ENCODE measurements at regions not wholly inside any gene's neighbourhood (a gene's known extent, or its start where the extent isn't known, plus 50 kb on each side); places are given as distances from the start of the nearest gene placed in this dataset.

- DNase-seq, result no peak
- H3K9me3 Mint-ChIP-seq, result peaks cover 4% of the 10 kb centered on the region
- H3K27me3 Mint-ChIP-seq, result no peaks in the 10 kb centered on the region
- CTCF ChIA-PET, result no interaction called here
- no peaks in the 10 kb centered on the region for H3K36me3 Mint-ChIP-seq
- no peaks in the 10 kb centered on the region for H3K4me1 Mint-ChIP-seq (ENCODE audit: low read depth)
- H3K4me3 Mint-ChIP-seq, result no peak overlapping the region
- no peak overlapping the region for H3K27ac Mint-ChIP-seq
- intact Hi-C loops (cut with micrococcal nuclease), result no loop called here
- POLR2A ChIA-PET, result no interaction called here
Observed at GRCh38 chr21:16248705-16249104, 518.9 kb downstream of the USP25 start.

GRCh38 chr21:16250273-16250672 lies 520.5 kb downstream of the USP25 start:
- POLR2A ChIA-PET, result no interaction called here
- Mint-ChIP-seq H3K4me1 (ENCODE audit: low read depth) (no peaks in the 10 kb centered on the region), H3K36me3 (no peaks in the 10 kb centered on the region), H3K27me3 (no peaks in the 10 kb centered on the region), H3K4me3 (no peak overlapping the region), H3K27ac (no peak overlapping the region), H3K9me3 (peaks cover 4% of the 10 kb centered on the region)
- CTCF ChIA-PET, result no interaction called here
- no peak for DNase-seq
- intact Hi-C loops (cut with micrococcal nuclease), result no loop called here

DNA sequence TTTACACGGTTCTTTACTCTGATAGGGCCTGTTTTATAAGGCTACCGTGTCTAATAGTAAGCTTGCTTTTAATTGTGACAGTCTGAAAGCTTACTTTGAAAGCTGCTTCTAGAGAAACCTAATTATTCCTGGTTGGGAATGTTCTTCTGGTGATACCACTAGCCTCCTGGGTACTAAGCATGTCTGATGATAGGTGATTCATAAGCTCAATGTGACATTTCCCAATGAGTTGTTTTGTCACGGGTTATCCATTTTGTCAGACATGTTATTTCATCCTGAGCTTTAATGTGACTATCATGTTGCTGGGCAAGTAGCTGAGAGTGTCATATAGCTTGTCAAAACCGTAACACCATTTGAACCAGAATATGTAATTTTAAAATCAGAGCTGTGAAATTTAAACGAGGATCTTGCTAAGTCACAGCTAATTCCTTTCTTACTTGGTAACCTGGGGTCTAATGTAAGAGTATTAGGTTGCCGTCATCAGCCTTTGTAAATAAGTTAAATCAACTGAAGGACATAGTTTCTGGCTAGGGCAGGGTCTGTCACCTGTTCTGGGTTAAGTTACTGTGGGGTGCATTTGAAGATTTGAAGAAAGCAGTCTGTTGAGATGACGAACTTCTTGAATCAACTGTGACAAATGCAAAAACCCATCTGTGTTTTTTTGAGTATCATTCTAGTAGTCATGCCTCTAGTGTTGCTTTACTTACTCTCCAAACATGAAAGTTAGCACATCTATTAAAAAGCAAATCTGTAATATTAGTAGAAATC lies 529.2 kb downstream of the USP25 start:
- no peak overlapping the region for H3K27ac Mint-ChIP-seq

DNA sequence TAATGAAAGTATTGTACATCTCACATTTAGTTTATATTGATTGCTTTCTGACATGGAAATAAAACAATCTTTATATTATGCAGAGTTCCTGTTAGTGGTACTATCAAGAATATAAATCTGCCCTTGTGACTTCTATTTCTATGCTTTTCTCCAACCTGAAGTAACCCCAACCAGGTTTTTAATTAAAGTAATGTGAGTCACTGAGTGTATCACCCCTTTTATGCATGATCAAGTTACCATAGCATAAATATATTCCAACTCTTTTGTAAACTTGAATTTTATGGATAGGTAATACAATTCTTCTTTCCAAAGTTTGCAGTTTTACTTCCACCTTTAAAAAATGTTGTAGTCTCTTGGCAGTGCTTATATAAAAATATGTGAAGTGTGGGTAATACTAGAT lies 532.3 kb downstream of the USP25 start:
- H3K27me3 Mint-ChIP-seq, result no peaks in the 10 kb centered on the region
- H3K36me3 Mint-ChIP-seq, result no peaks in the 10 kb centered on the region
- H3K4me3 Mint-ChIP-seq, result no peak overlapping the region
- no peak for DNase-seq
- H3K4me1 Mint-ChIP-seq (ENCODE audit: low read depth), result no peaks in the 10 kb centered on the region
- ChIA-PET POLR2A (no interaction called here), CTCF (no interaction called here)
- intact Hi-C loops (cut with micrococcal nuclease), result no loop called here
- no peaks in the 10 kb centered on the region for H3K9me3 Mint-ChIP-seq
- no peak overlapping the region for H3K27ac Mint-ChIP-seq

More for the DNA sequence above, 529.2 kb downstream of the USP25 start:
- DNase-seq, result no peak
- H3K4me3 Mint-ChIP-seq, result no peak overlapping the region
- intact Hi-C loops (cut with micrococcal nuclease), result no loop called here
- CTCF ChIA-PET, result no interaction called here
- H3K9me3 Mint-ChIP-seq, result no peaks in the 10 kb centered on the region
- no peaks in the 10 kb centered on the region for H3K27me3 Mint-ChIP-seq
- H3K36me3 Mint-ChIP-seq, result no peaks in the 10 kb centered on the region
- POLR2A ChIA-PET, result no interaction called here
- no peaks in the 10 kb centered on the region for H3K4me1 Mint-ChIP-seq (ENCODE audit: low read depth)

DNA sequence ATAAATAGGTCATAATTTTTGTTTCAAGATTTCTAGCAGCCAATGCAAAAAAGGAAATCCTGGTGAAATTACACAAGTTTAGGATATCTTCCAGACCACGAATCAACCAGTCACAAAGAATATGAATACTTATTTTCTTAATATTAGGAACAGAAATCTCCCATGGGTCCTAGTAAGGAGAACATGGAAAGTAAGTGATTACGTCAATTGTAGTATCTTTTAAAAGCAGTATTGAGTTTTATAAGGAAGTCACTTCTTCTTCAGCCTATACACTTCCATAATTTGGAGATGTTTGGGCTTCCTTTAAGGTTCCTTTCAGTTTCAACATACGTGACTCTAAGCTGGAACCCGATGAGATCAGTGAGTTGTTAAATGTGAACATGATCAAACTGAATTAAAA lies 534.5 kb downstream of the USP25 start:
- intact Hi-C loops (cut with micrococcal nuclease), result no loop called here
- H3K4me1 Mint-ChIP-seq (ENCODE audit: low read depth), result no peaks in the 10 kb centered on the region
- ChIA-PET POLR2A (no interaction called here), CTCF (no interaction called here)
- H3K27me3 Mint-ChIP-seq, result no peaks in the 10 kb centered on the region
- H3K27ac Mint-ChIP-seq, result no peak overlapping the region
- DNase-seq, result no peak
- H3K4me3 Mint-ChIP-seq, result no peak overlapping the region
- H3K36me3 Mint-ChIP-seq, result no peaks in the 10 kb centered on the region
- no peaks in the 10 kb centered on the region for H3K9me3 Mint-ChIP-seq

GRCh38 chr21:16269476-16269875 lies 539.7 kb downstream of the USP25 start:
- no peak for DNase-seq
- intact Hi-C loops (cut with micrococcal nuclease), result no loop called here
- POLR2A ChIA-PET, result no interaction called here
- H3K27me3 Mint-ChIP-seq, result no peaks in the 10 kb centered on the region
- no peak overlapping the region for H3K27ac Mint-ChIP-seq
- H3K9me3 Mint-ChIP-seq, result no peaks in the 10 kb centered on the region
- H3K4me1 Mint-ChIP-seq (ENCODE audit: low read depth), result no peaks in the 10 kb centered on the region
- H3K36me3 Mint-ChIP-seq, result no peaks in the 10 kb centered on the region
- CTCF ChIA-PET, result no interaction called here
- no peak overlapping the region for H3K4me3 Mint-ChIP-seq

DNA sequence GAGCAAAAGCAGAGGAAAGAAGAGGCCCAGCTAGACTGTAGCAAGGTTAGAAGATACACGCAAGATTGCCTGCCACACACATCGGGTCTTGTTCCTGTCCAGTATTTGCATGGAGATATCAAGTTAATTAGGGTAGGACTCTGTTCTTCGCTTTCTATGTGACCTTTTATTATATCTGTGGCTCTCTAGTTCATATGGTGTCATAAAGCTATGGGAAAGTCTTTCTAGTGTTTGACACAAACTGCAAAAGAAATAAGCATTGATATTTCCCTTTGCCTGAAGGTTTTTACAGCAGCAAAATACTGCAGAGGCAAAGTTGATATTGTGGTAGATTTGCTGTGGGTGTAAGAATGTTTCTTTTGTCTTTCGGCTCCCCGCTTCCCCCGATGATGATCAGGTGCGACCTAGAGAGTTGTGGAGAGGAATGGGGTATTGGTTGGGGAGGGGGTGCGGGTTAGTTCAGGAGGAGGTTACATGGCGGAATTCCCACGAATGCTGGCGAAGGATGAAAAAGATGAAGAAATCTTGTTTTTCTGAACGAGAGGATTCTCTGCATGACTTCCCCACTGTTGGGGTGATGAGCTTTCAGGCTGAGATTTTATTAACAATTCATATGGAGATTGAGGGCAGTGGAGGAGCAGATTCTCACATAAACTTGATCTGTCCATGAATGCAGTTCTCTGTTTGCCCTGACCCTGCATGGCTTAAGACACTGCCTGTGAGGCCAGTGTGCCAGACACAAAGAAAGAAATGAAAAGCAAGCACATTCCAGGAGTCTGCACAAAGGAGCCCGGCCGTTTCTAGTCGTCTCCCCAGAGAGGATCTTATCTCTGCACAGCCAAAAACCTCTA lies 550.2 kb downstream of the USP25 start:
- no peak overlapping the region for H3K27ac Mint-ChIP-seq
- no peaks in the 10 kb centered on the region for H3K4me1 Mint-ChIP-seq (ENCODE audit: low read depth)
- ChIA-PET POLR2A (no interaction called here), CTCF (no interaction called here)
- no peak overlapping the region for H3K4me3 Mint-ChIP-seq
- no peaks in the 10 kb centered on the region for H3K9me3 Mint-ChIP-seq
- intact Hi-C loops (cut with micrococcal nuclease), result no loop called here
- H3K36me3 Mint-ChIP-seq, result no peaks in the 10 kb centered on the region
- no peak for DNase-seq
- no peaks in the 10 kb centered on the region for H3K27me3 Mint-ChIP-seq

GRCh38 chr21:16280686-16281091 lies 550.9 kb downstream of the USP25 start:
- no peak overlapping the region for H3K4me3 Mint-ChIP-seq

GRCh38 chr21:16283516-16283915 lies 553.7 kb downstream of the USP25 start:
- Mint-ChIP-seq H3K4me3 (no peak overlapping the region), H3K4me1 (ENCODE audit: low read depth) (no peaks in the 10 kb centered on the region), H3K27me3 (no peaks in the 10 kb centered on the region), H3K9me3 (no peaks in the 10 kb centered on the region), H3K36me3 (no peaks in the 10 kb centered on the region), H3K27ac (no peak overlapping the region)
- no peak for DNase-seq
- intact Hi-C loops (cut with micrococcal nuclease), result no loop called here
- POLR2A ChIA-PET, result no interaction called here
- CTCF ChIA-PET, result no interaction called here

More at GRCh38 chr21:16280686-16281091, 550.9 kb downstream of the USP25 start:
- Mint-ChIP-seq H3K27me3 (no peaks in the 10 kb centered on the region), H3K27ac (no peak overlapping the region), H3K4me1 (ENCODE audit: low read depth) (no peaks in the 10 kb centered on the region), H3K36me3 (no peaks in the 10 kb centered on the region), H3K9me3 (no peaks in the 10 kb centered on the region)
- DNase-seq, result no peak
- intact Hi-C loops (cut with micrococcal nuclease), result no loop called here
- ChIA-PET POLR2A (no interaction called here), CTCF (no interaction called here)

GRCh38 chr21:16285605-16286126 lies 555.9 kb downstream of the USP25 start:
- no peaks in the 10 kb centered on the region for H3K27me3 Mint-ChIP-seq
- intact Hi-C loops (cut with micrococcal nuclease), result no loop called here
- no peak overlapping the region for H3K27ac Mint-ChIP-seq
- no peak overlapping the region for H3K4me3 Mint-ChIP-seq
- ChIA-PET CTCF (interaction anchor here (1.7 kb wide), 1 partner anchor 44 kb away, joined by 3 read pairs; no protein-coding TSS in a partner anchor), POLR2A (no interaction called here)
- H3K36me3 Mint-ChIP-seq, result no peaks in the 10 kb centered on the region
- DNase-seq, result no peak
- no peaks in the 10 kb centered on the region for H3K4me1 Mint-ChIP-seq (ENCODE audit: low read depth)
- H3K9me3 Mint-ChIP-seq, result no peaks in the 10 kb centered on the region

GRCh38 chr21:16287046-16287445 lies 557.3 kb downstream of the USP25 start:
- no peak overlapping the region for H3K4me3 Mint-ChIP-seq
- CTCF ChIA-PET, result no interaction called here

DNA sequence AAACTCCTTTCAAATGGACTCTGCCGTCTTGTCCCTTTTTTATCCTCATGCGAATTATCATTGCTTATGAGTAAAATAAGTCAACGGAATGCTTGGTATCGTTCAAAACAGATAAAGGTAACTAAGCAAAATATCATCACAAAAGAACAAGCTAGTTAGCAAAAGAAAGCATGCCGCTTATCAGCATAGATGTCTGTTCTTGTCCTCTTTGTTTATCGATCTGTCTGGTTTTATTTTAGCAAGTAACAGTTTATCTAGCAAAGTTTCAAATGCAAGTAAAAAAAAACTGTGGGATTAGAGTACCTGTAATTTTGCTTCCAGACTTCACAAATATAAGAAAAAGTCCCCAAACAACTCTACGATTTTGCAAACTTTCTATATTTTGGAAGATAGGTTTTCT lies 561.5 kb downstream of the USP25 start:
- Mint-ChIP-seq H3K27me3 (no peaks in the 10 kb centered on the region), H3K4me1 (ENCODE audit: low read depth) (no peaks in the 10 kb centered on the region), H3K27ac (no peak overlapping the region), H3K4me3 (no peak overlapping the region), H3K36me3 (no peaks in the 10 kb centered on the region), H3K9me3 (no peaks in the 10 kb centered on the region)
- no peak for DNase-seq
- ChIA-PET POLR2A (no interaction called here), CTCF (no interaction called here)
- intact Hi-C loops (cut with micrococcal nuclease), result no loop called here

More at GRCh38 chr21:16287046-16287445, 557.3 kb downstream of the USP25 start:
- H3K36me3 Mint-ChIP-seq, result no peaks in the 10 kb centered on the region
- H3K4me1 Mint-ChIP-seq (ENCODE audit: low read depth), result no peaks in the 10 kb centered on the region
- H3K27me3 Mint-ChIP-seq, result no peaks in the 10 kb centered on the region
- no peak overlapping the region for H3K27ac Mint-ChIP-seq
- intact Hi-C loops (cut with micrococcal nuclease), result no loop called here
- no peak for DNase-seq
- POLR2A ChIA-PET, result no interaction called here
- H3K9me3 Mint-ChIP-seq, result no peaks in the 10 kb centered on the region

DNA sequence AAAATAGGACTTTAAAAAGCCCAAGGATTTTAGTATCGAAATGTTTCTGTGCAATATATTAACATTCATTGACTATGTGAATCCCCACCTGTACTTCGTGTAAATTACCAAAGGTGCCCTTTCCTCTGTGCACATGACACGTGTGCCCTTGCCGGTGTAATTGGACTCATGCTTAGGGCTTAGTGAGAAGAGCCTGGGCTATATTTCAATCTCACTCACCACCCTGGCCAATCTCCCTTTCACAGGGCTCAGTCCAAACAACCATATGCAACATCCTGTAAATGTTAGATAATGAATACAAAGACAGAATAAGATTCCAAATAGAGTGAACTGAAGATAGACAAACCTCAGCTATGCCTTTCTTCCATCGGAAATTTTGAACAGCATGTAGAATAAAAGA lies 564.3 kb downstream of the USP25 start:
- DNase-seq, result no peak
- no peaks in the 10 kb centered on the region for H3K27me3 Mint-ChIP-seq
- POLR2A ChIA-PET, result no interaction called here
- H3K4me1 Mint-ChIP-seq (ENCODE audit: low read depth), result no peaks in the 10 kb centered on the region
- no peak overlapping the region for H3K27ac Mint-ChIP-seq
- intact Hi-C loops (cut with micrococcal nuclease), result no loop called here
- H3K9me3 Mint-ChIP-seq, result no peaks in the 10 kb centered on the region
- no peaks in the 10 kb centered on the region for H3K36me3 Mint-ChIP-seq
- no peak overlapping the region for H3K4me3 Mint-ChIP-seq
- CTCF ChIA-PET, result no interaction called here

Measured in activated CD4-positive, alpha-beta memory T cell treated with anti-CD3 and anti-CD28 coated beads for 36 hours (primary cell).